EH (cell line): ENCODE measurements at regions not wholly inside any gene's neighbourhood (a gene's known extent, or its start where the extent isn't known, plus 50 kb on each side); places are given as distances from the start of the nearest gene placed in this dataset.
"Not testable (repeated sequence)": the region's sequence is repeated elsewhere in the genome, so short reads cannot be mapped to it uniquely, and the experiment has no call there.

ENCODE experiments used
- DNase-seq: peaks from one replicate; pipeline ENCODE4 v3.0.0-alpha.2; 2015; ENCODE audit warnings: low read depth

DNA sequence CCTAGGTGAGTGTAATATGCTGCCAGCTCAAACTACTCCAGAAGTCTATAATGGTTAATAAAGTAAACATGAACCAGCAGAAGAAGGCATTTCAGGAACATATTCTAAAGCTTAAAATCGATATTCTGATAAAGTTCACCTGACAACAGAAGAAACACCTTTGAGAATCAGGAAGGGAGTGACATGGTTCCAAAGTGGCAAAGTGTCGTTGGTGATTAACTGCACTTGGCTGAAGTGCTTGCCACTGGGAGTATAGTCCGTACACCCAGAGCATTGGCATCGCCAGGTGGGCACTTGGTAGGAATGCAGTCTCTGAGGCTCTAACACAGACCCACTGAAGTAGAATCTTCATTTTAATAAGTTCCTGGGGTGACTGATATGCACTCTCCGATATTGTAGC, 76.0 kb upstream of the H2AZ1 start:
- DNase-seq: no peak

- no peak for DNase-seq
Measured at GRCh38 chr4:100023800-100024199, 73.7 kb upstream of the H2AZ1 start.

DNA sequence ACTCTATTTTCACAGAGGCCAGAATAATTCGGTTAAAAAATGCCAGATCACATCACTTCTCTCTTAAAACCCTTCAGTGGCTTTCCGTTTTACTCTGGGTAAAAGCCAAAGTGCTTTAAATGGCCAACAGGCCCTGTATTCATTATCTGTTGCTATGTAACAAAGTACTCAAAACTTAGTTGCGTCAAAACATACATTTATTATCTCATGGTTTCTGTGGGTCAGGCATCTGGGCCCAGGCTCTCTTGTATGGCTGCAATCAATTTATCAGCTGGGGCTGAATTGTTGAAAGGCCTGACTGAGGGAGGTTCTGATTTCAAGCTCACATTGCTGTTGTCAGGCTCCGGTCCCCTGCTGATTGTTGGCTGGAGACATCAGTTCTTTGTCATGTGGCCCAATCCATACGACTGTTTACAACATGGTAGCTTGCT, 72.7 kb upstream of the H2AZ1 start:
- no peak for DNase-seq

DNA sequence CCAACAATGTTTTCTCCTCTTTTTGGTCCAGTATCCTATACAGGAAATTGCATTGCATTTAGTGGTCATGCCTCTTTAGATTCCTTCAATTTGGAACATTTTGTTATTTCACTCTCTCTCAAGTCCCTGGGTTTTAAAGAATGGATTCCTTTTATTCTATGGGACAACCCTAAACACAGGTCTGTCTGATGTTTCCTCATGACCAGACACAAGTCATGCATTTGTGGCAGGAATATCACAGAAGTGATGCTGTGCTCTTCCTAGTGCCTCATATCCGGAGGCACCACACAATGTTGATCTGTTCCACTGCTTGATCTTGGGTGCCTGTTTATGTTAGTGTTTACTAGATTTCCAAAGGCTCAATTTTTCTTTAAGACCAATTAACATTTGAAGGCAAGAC, 69.7 kb upstream of the H2AZ1 start:
- no peak for DNase-seq

- DNase-seq: no peak
Measured at GRCh38 chr4:100017637-100018310, 67.7 kb upstream of the H2AZ1 start.

GRCh38 chr4:100016191-100016590, 66.1 kb upstream of the H2AZ1 start:
- DNase-seq: peak; percentile 72

- peak; percentile 79 for DNase-seq
Measured at GRCh38 chr4:100014616-100015015, 64.5 kb upstream of the H2AZ1 start.

DNA sequence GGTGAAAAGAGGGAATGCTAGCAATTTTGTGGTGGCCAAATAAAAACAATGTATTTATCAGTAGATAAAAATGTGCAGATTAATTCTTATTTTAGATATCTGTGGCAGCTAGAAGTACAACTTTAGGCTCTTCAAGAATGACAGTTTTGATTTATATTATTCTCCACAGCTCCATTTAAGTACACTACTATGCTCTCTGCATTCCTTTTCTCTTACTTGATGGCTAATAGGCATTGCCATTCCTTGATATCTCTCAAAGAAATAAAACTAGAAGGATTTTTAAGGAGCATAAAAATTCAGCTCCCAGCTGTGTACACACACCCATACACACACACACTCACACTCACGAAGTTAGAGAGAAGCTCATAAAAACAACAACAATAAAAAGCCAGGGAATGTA, 59.4 kb upstream of the H2AZ1 start:
- DNase-seq: peak; percentile 76

DNA sequence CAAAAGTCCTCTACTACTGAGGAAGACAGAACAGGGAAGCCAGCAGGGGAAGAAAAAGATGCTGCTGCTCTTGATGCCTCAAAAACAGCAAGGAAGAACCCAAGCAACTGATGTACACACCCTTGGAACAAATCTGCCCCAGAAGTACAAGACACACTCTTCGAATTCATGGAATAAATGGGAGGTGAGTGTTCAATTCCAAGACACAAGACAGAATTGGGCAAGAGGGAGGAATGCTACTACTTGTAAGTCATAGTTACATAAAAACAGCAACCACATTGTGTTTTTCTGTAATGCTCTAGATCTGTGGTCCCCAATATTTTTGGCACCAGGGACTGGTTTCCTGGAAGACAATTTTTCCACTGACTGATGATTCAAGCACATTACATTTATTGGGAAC, 58.0 kb upstream of the H2AZ1 start:
- peak; percentile 89 for DNase-seq

- DNase-seq: not testable (repeated sequence)
Measured at GRCh38 chr4:100006161-100006560, 56.1 kb upstream of the H2AZ1 start.
